ENCODE measurements at regions not wholly inside any gene's neighbourhood (a gene's known extent, or its start where the extent isn't known, plus 50 kb on each side); places are given as distances from the start of the nearest gene placed in this dataset.

DNA sequence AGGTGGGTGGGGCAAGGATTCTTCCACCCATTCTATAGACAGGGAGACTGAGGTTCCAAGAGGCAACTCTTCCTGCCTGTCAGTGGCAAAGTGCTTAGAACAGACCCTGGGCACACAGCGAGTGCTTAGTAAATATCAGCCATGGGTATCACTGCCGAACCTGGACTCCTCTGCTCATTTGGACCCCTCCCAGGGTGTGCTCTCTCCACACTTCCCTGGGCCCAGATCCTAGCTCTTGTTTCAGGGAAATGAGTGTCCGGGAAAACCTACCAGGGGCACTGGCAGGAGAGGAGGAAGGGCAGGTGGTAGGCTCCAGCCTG lies 136.3 kb downstream of the CYP26B1 start:
- TF ChIP-seq EP300 (conservative IDR thresholded peaks at IDR 0.05; ENCODE audit: poor library complexity, severe bottlenecking) (no peak), EZH2 (IDR thresholded peaks at IDR 0.05; ENCODE audit: borderline replicate concordance, insufficient read depth, low read length, poor library complexity, severe bottlenecking) (no peak), RAD21 (conservative IDR thresholded peaks at IDR 0.05) (no peak), POLR2AphosphoS5 (IDR thresholded peaks at IDR 0.05) (no peak), TAF1 (IDR thresholded peaks at IDR 0.05; ENCODE audit: low read depth) (no peak), MXI1 (conservative IDR thresholded peaks at IDR 0.05; ENCODE audit: poor library complexity, severe bottlenecking) (no peak)
- TF ChIP-seq, protein P1, sequence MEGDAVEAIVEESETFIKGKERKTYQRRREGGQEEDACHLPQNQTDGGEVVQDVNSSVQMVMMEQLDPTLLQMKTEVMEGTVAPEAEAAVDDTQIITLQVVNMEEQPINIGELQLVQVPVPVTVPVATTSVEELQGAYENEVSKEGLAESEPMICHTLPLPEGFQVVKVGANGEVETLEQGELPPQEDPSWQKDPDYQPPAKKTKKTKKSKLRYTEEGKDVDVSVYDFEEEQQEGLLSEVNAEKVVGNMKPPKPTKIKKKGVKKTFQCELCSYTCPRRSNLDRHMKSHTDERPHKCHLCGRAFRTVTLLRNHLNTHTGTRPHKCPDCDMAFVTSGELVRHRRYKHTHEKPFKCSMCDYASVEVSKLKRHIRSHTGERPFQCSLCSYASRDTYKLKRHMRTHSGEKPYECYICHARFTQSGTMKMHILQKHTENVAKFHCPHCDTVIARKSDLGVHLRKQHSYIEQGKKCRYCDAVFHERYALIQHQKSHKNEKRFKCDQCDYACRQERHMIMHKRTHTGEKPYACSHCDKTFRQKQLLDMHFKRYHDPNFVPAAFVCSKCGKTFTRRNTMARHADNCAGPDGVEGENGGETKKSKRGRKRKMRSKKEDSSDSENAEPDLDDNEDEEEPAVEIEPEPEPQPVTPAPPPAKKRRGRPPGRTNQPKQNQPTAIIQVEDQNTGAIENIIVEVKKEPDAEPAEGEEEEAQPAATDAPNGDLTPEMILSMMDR (IDR thresholded peaks at IDR 0.05; ENCODE audit: poor library complexity, severe bottlenecking): no peak
- TF ChIP-seq, protein P2, sequence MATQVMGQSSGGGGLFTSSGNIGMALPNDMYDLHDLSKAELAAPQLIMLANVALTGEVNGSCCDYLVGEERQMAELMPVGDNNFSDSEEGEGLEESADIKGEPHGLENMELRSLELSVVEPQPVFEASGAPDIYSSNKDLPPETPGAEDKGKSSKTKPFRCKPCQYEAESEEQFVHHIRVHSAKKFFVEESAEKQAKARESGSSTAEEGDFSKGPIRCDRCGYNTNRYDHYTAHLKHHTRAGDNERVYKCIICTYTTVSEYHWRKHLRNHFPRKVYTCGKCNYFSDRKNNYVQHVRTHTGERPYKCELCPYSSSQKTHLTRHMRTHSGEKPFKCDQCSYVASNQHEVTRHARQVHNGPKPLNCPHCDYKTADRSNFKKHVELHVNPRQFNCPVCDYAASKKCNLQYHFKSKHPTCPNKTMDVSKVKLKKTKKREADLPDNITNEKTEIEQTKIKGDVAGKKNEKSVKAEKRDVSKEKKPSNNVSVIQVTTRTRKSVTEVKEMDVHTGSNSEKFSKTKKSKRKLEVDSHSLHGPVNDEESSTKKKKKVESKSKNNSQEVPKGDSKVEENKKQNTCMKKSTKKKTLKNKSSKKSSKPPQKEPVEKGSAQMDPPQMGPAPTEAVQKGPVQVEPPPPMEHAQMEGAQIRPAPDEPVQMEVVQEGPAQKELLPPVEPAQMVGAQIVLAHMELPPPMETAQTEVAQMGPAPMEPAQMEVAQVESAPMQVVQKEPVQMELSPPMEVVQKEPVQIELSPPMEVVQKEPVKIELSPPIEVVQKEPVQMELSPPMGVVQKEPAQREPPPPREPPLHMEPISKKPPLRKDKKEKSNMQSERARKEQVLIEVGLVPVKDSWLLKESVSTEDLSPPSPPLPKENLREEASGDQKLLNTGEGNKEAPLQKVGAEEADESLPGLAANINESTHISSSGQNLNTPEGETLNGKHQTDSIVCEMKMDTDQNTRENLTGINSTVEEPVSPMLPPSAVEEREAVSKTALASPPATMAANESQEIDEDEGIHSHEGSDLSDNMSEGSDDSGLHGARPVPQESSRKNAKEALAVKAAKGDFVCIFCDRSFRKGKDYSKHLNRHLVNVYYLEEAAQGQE (IDR thresholded peaks at IDR 0.05; ENCODE audit: borderline replicate concordance): no peak

All from neural cell (in vitro differentiated cells).